ENCODE measurements at regions not wholly inside any gene's neighbourhood (a gene's known extent, or its start where the extent isn't known, plus 50 kb on each side); places are given as distances from the start of the nearest gene placed in this dataset.
"Not testable (repeated sequence)": the region's sequence is repeated elsewhere in the genome, so short reads cannot be mapped to it uniquely, and the experiment has no call there.

- DNase-seq (ENCODE audit: low spot score), result no peak
Observed at GRCh38 chr6:121548131-121548530, 112.7 kb downstream of the GJA1 start.

GRCh38 chr6:121549736-121550135 lies 114.3 kb downstream of the GJA1 start:
- no peak for DNase-seq (ENCODE audit: low spot score)

DNA sequence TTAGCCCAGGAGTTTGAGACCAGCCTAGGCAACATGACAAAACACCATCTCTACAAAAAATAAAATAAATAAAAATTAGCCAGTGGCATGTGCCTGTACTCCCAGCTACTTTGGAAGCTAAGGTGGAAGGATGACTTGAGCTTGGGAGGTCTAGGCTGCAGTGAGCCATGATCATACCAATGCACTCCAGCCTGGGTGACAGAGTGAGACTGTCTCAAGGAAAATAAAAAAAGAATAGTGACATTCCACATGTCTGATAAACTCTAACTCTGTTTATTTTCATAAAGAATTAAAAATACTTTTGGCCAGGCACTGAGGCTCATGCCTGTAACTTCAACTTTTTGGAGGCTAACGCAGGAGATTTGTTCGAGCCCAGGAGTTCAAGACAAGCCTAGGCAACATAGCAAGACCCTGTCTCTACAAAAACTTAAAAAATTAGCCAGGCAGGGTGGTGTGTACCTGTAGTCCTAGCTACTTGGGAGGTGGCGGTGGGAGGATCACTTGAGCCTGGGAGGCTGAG lies 115.1 kb downstream of the GJA1 start:
- DNase-seq (ENCODE audit: low spot score), result no peak

DNA sequence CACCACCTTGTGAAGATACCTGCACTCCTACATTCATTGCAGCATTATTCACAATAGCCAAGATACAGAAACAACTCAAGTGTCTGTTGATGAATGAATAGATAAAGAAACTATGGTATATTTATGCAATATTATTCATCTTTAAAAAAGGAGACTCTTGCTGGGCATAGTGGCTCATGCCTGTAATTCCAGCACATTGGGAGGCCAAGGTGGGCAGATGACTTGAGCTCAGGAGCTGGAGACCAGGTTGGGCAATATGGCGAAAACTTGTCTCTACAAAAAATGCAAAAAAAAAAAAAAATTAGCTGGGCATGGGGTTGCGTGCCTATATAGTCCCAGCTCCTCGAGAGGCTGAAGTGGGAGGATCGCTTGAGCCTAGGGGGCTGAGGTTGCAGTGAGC lies 119.8 kb downstream of the GJA1 start:
- no peak for DNase-seq (ENCODE audit: low spot score)

DNA sequence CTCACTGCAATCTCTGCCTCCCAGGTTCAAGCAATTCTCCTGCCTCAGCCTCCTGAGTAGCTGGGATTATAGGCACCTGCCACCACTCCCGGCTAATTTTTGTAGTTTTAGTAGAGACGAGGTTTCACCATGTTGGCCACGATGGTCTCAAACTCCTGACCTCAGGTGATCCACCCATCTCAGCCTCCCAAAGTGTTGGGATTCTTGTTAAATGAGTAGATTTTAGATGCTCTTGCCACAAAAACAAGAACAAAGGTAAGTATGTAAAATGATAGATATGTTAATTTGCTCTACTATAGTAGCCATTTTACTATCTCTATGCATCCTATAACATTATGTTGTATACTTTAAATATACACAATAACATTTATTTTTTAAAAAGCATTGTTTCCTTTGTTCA lies 120.7 kb downstream of the GJA1 start:
- DNase-seq (ENCODE audit: low spot score), result not testable (repeated sequence)

GRCh38 chr6:121557146-121557940 lies 121.9 kb downstream of the GJA1 start:
- DNase-seq (ENCODE audit: low spot score), result no peak

- no peak for DNase-seq (ENCODE audit: low spot score)
Observed at GRCh38 chr6:121559611-121560269, 124.3 kb downstream of the GJA1 start.

DNA sequence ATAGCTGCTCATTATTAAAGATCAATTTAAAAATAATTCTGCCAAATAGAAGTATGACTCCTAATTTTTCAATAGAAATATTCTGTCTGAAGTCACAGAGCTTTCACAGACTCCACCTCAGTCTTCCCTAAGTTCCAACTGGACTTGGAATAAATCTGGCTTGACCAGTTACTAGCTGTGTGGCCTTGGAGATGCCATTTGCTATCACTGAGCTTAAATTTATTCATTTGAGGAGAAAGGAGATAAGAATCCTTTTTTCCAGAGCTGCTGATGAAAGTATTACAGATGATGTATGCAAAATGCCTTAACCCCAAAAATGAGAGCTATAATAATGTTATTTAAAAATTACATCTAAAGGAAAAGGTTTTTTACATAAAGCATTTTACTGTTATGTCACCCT lies 125.0 kb downstream of the GJA1 start:
- DNase-seq (ENCODE audit: low spot score), result no peak

DNA sequence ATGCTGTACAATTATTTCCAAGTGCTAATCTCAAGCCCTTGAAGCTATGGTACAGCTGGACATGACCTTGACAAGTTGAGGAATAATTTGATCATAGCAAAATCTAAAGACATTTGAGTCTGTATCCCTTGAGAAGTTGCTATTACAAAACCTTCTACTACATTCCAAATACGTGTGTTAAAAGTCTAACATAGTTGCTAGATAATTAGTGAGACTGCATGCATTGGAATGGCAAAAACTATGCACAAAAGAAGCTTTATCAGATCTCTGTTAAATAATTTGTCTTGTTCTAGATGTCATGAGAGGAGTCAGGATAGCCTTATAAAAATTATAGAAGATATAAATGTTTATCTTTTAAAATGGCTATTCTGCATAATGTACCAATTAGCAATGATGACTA lies 127.8 kb downstream of the GJA1 start:
- DNase-seq (ENCODE audit: low spot score), result no peak

GRCh38 chr6:121564529-121564928 lies 129.1 kb downstream of the GJA1 start:
- DNase-seq (ENCODE audit: low spot score), result not testable (repeated sequence)

DNA sequence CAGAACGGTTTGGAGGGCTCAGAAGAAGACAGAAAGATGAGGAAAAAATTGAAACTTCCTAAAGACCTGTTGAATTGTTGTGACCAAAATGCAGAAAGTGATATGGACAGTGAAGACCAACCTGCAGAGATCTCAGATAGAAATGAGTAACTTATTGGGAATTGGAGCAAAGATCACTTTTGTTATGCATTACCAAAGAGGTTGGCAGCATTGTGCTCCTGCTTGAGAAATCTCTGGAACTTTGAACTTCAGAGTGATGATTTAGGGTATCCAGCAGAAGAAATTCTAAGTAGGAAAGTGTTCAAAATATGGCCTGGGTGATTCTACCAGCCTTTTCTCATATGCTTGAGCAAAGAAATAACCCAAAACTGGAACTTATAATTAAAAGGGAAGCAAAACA lies 136.0 kb downstream of the GJA1 start:
- DNase-seq (ENCODE audit: low spot score), result no peak

DNA sequence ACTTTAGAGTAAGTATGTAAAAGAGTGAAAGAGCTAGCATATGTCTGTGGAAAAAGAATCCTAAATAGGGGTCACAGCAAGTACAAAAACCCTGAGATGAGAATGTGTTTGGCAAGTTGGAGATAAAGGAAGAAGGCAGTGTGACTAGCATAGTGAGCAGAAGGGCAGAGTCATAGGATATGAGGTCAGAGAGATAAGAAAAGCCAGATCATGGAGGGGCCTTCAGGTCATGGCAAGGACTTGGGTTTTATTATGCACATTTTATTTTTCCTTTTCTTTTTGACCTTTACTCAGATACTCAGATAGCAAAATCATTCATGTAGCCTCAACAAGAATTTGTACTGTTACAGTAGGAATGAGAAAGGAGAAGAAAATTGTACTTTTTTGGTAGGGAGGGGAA lies 138.0 kb downstream of the GJA1 start:
- no peak for DNase-seq (ENCODE audit: low spot score)

DNA sequence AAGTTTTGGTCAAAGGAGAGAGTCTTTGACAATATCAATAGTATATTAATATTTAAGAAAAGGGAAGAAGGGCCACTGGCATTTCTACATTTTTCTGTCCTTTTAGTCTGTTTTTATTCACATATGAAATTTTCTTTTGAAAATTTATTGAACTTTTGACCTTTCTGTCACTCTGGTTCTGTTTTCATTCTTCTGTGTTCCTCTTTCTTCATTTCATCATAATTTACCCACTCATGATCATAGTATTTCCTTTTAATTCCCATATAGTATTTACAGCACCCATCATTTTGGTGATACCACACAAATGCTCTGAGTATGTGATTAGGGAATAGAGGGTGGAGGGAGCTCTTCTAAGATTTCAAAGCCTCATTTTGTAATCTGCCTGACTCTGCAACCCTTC lies 142.8 kb downstream of the GJA1 start:
- no peak for DNase-seq (ENCODE audit: low spot score)

DNA sequence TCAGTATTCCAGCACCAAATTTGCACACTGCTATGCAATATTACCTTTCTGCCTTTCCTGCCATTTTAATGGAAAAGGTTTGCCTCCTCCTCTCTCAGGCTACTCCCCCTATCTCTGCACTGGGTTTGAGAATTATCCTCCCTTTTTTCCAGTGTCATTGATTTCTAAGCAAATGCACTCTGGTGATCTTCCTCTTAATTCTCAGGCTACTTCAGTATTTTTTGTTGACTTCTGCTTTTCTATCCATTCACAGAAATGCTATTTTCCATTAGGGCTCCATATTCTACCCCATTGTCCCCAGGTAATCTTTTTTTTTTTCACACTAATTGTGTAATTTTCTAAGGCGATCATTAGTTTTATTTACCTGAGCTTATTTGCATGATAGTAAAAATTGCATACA lies 144.0 kb downstream of the GJA1 start:
- no peak for DNase-seq (ENCODE audit: low spot score)

DNA sequence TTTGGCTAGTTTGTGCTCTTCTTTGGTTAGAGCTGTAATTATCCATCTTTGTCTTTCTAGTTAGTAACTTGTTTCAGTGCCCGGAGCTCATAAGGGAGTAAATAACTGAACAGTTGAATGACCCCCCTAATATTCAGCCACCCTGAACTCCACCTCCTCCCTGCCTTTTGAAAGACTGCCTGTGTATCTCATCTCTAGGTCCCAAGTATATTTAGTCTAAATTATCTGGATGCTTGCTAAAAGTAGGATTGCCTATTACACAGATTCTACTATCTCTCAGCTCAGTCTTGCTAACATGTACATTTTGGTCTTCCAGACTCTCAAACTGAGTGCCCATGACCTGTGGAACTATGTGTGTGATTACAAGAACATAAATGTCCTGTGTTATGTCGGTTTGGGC lies 145.9 kb downstream of the GJA1 start:
- no peak for DNase-seq (ENCODE audit: low spot score)

GRCh38 chr6:121582262-121582661 lies 146.8 kb downstream of the GJA1 start:
- no peak for DNase-seq (ENCODE audit: low spot score)

GRCh38 chr6:121584586-121585369 lies 149.3 kb downstream of the GJA1 start:
- DNase-seq (ENCODE audit: low spot score), result no peak

DNA sequence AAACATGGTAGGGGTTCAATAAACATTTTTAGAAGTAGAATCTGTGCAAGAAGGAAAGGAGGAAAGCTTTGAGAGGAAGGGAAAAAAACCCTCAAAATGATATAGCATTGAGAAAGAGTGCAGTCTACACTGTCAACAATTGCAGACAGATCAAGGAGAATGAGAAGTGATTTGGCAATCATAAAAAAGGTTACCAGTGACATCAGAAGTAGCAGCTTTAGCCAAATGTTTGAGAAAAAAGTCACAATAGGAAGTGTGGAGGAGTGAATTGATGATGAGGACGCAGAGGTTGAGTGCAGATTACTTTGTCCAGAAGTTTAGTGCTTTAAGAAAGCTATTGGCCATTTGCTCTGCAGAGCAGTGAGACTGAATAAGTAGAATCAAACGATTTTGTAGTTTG lies 155.0 kb downstream of the GJA1 start:
- DNase-seq (ENCODE audit: low spot score), result no peak

DNA sequence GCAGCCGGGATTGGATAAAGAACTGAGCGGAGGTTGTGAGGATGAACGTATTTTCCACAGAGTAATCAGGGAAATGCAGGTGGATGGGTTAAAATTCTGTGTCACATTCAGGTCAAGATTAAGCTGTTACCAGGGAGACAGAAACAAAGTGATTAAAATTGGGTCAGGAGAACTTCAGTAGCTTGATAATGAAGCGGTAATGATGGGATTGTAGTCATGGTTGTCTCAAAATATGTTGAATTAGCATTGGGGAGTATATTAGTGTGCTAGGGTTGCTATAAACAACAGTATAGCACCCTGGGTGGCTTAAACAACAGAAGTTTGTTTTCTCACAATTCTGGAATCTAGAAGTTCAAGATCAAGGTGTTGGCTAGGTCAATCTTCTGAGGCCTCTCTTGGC lies 155.5 kb downstream of the GJA1 start:
- no peak for DNase-seq (ENCODE audit: low spot score)

GRCh38 chr6:121592261-121592935 lies 157.0 kb downstream of the GJA1 start:
- no peak for DNase-seq (ENCODE audit: low spot score)

DNA sequence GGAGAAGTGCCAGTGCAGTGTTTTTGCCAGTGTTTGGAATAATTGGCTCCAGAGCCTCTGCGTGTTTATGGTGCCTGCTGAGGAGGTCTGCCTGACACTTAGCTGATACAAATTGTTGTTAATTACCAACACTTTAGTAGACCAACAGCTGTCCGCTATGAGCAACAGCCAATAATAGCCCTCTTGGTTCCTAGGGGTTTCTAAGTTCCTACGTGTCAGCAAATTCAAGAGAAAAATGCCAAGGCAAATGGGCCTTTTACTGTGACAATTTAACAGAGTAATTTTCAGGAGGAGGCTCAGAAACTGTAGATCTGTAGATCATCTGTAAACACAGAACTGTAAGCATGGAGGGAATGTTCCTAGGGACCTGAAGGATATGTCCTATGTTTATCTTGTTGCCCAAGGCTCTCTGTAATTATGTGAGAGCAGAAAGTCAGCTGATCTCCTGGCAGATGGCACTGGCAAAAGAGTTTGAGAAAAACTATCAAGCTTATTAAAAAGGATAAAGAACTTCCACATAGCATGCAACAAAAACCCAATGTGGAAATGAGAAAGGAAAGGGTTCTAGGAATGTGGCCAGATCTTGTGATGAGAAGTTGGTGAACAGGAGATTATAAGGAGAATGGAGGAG lies 157.7 kb downstream of the GJA1 start:
- DNase-seq (ENCODE audit: low spot score), result no peak

- DNase-seq (ENCODE audit: low spot score), result no peak
Observed at GRCh38 chr6:121594053-121594452, 158.6 kb downstream of the GJA1 start.

All from SW480 (cell line).